ENCODE measurements at regions not wholly inside any gene's neighbourhood (a gene's known extent, or its start where the extent isn't known, plus 50 kb on each side); places are given as distances from the start of the nearest gene placed in this dataset.
"Not testable (repeated sequence)": the region's sequence is repeated elsewhere in the genome, so short reads cannot be mapped to it uniquely, and the experiment has no call there.

DNA sequence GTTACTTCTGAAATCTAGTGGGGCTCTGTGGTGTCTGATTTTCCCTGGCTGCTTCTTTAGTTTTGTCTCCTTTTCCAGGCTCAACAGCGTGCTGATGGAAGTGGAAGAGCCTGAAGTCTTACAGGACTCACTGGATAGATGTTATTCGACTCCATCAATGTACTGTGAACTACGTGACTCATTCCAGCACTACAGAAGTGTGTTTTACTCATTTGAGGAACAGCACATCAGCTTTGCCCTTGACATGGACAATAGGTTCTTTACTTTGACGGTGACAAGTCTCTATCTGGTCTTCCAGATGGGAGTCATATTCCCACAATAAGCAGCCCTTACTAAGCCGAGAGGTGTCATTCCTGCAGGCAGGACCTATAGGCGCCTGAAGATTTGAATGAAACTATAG lies 51.1 kb downstream of the NBPF8 start:
- not testable (repeated sequence) for H3K36me3 Mint-ChIP-seq (ENCODE audit: unreplicated experiment); H3K27me3 Mint-ChIP-seq (ENCODE audit: unreplicated experiment); H3K4me3 Mint-ChIP-seq (ENCODE audit: unreplicated experiment); H3K27ac Mint-ChIP-seq (ENCODE audit: unreplicated experiment); H3K4me1 Mint-ChIP-seq (ENCODE audit: low read depth, unreplicated experiment); H3K9me3 Mint-ChIP-seq (ENCODE audit: unreplicated experiment); DNase-seq

DNA sequence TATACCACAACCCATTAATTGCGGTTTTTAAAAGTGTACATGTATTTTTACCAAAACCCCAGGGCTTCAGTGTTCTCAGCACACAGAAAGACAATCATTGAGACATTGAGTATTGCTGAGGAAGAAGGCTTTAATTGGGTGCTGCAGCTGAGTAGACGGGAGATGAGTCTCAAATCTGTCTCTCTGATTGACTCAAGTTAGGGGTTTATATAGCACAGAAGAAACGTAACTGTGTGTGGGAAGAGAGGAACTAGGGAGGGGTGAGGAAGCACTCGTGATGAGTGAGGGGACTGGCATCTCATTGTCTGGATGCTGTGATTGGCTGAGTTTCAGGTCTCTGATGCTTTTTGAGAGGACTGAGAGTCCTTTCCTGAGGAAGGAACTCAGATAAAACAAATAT lies 62.8 kb downstream of the NBPF8 start:
- not testable (repeated sequence) for H3K36me3 Mint-ChIP-seq (ENCODE audit: unreplicated experiment); H3K4me1 Mint-ChIP-seq (ENCODE audit: low read depth, unreplicated experiment); DNase-seq; H3K4me3 Mint-ChIP-seq (ENCODE audit: unreplicated experiment); H3K27me3 Mint-ChIP-seq (ENCODE audit: unreplicated experiment); H3K9me3 Mint-ChIP-seq (ENCODE audit: unreplicated experiment); H3K27ac Mint-ChIP-seq (ENCODE audit: unreplicated experiment)

DNA sequence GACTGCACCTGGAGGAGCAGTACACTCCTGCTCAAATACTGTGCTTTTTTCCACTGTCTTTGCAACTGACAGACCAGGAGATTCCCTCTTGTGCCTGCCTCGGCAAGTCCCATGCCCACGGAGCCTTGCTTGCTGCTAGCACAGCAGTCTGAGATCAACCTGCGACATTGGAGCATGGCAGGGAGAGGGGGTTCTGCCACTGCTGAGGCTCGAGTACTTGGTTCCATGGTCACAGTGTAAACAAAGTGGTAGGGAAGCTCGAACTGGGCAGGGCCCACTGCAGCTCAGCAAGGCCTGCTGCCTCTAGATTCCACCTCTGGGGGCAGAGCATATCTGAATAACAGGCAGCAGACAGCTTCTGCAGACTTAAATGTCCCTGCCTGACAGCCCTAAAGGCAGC lies 63.6 kb downstream of the NBPF8 start:
- not testable (repeated sequence) for H3K4me1 Mint-ChIP-seq (ENCODE audit: low read depth, unreplicated experiment); H3K9me3 Mint-ChIP-seq (ENCODE audit: unreplicated experiment); H3K36me3 Mint-ChIP-seq (ENCODE audit: unreplicated experiment); H3K27ac Mint-ChIP-seq (ENCODE audit: unreplicated experiment); H3K4me3 Mint-ChIP-seq (ENCODE audit: unreplicated experiment); DNase-seq; H3K27me3 Mint-ChIP-seq (ENCODE audit: unreplicated experiment)

DNA sequence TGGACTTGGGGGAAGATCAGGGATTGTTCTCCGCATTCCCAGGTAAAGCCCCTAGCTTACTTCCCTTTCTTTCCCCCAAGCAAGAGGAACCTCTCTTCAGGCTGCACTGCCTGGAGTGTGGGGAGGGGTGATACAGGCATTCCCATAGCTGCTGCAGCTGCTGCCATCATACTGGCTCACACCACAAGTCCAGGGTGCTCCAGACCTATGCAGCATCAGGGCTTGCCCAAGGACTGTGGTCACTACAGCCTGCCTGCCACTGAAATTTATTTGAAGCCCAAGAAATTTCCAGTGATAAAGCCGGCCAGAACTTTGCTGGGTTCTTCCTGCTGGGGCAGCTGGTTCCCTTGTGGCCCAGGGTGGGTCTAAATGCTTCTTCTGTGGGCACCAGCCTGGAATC lies 72.7 kb downstream of the NBPF8 start:
- H3K9me3 Mint-ChIP-seq (ENCODE audit: unreplicated experiment); H3K36me3 Mint-ChIP-seq (ENCODE audit: unreplicated experiment); H3K27ac Mint-ChIP-seq (ENCODE audit: unreplicated experiment); H3K4me1 Mint-ChIP-seq (ENCODE audit: low read depth, unreplicated experiment); DNase-seq; H3K4me3 Mint-ChIP-seq (ENCODE audit: unreplicated experiment); H3K27me3 Mint-ChIP-seq (ENCODE audit: unreplicated experiment): not testable (repeated sequence)

DNA sequence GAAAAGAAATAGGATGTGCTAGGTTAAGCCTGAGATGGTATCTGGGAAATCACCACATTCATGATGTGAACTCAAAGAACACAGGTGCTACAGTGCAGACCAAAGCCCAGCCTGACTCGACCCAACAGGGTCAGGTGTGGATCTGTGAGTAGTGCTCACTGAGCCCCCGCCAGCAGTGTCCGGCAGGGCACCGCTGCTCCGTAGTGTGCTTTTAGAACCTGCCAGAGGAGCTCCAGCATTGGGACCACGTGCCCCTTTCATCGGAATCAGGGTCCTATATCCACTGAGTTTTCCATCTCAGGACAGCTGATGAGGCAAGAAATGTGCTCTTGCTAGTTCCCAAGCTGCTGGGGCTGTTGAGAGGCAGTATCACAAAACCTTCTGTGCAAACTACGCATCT lies 74.4 kb downstream of the NBPF8 start:
- H3K4me1 Mint-ChIP-seq (ENCODE audit: low read depth, unreplicated experiment); H3K4me3 Mint-ChIP-seq (ENCODE audit: unreplicated experiment); H3K27ac Mint-ChIP-seq (ENCODE audit: unreplicated experiment); H3K9me3 Mint-ChIP-seq (ENCODE audit: unreplicated experiment); DNase-seq; H3K27me3 Mint-ChIP-seq (ENCODE audit: unreplicated experiment); H3K36me3 Mint-ChIP-seq (ENCODE audit: unreplicated experiment): not testable (repeated sequence)

DNA sequence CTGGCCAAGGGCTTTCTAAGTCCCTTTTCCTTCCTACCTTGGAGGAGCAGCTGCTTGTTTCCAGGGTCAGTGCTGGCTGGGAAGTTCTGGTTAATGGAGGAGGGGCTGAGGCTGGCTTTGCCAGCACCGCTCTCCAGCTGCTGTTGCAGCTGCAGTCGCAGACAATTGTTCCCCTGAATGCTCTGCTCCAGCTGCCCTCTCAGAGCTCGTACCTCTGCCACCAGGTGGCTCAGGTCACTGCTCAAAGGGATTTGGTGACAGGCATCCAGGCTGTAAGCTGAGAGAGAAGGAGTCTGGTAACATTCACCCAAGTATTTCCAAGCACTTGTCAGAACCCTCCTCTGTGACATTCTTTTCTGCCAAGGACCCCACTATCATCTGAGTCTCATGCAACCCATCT lies 82.3 kb downstream of the NBPF8 start:
- not testable (repeated sequence) for H3K4me1 Mint-ChIP-seq (ENCODE audit: low read depth, unreplicated experiment); H3K9me3 Mint-ChIP-seq (ENCODE audit: unreplicated experiment); H3K27me3 Mint-ChIP-seq (ENCODE audit: unreplicated experiment); H3K36me3 Mint-ChIP-seq (ENCODE audit: unreplicated experiment); DNase-seq; H3K4me3 Mint-ChIP-seq (ENCODE audit: unreplicated experiment); H3K27ac Mint-ChIP-seq (ENCODE audit: unreplicated experiment)

DNA sequence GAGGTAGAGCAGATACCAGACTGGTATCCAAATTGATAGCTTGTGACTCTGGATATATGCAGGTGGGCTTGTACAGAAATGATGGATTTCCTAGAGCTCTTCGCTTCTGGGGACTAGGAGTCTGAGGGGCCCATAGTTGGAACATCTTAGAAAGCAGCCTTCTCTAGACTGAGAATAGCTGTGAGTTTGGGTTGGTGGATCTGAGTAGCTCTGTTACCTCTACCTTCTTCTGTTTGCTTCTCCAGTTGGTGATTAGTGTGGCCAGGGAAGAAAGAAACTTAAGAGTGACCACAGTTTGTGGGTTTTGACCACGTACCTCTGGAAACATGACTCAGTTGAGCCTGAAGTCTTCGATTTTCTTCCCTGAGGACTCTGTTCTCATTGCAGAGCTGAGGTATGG lies 88.4 kb downstream of the NBPF8 start:
- H3K36me3 Mint-ChIP-seq (ENCODE audit: unreplicated experiment); DNase-seq; H3K27me3 Mint-ChIP-seq (ENCODE audit: unreplicated experiment); H3K4me1 Mint-ChIP-seq (ENCODE audit: low read depth, unreplicated experiment); H3K27ac Mint-ChIP-seq (ENCODE audit: unreplicated experiment); H3K4me3 Mint-ChIP-seq (ENCODE audit: unreplicated experiment); H3K9me3 Mint-ChIP-seq (ENCODE audit: unreplicated experiment): not testable (repeated sequence)

DNA sequence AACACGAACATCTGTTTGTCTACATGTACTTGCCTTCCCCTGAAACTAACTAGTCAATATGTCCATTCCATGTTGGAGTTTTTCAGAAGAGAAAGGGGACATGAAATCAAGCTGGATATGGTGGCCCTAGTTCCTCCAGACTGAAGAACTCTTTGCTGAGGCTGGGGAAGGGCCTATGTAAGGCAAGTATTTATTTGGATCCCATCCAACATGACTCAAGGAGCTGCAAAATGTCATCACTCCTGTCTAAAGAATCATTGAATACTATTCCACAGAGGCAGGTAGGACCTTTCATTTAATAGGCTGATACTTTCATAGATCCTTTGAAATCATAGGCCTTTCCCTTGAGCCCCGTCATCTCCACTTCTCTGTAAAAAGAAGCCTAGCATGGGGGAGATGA lies 91.5 kb downstream of the NBPF8 start:
- not testable (repeated sequence) for H3K9me3 Mint-ChIP-seq (ENCODE audit: unreplicated experiment); H3K27me3 Mint-ChIP-seq (ENCODE audit: unreplicated experiment); H3K36me3 Mint-ChIP-seq (ENCODE audit: unreplicated experiment); DNase-seq; H3K27ac Mint-ChIP-seq (ENCODE audit: unreplicated experiment); H3K4me1 Mint-ChIP-seq (ENCODE audit: low read depth, unreplicated experiment); H3K4me3 Mint-ChIP-seq (ENCODE audit: unreplicated experiment)

DNA sequence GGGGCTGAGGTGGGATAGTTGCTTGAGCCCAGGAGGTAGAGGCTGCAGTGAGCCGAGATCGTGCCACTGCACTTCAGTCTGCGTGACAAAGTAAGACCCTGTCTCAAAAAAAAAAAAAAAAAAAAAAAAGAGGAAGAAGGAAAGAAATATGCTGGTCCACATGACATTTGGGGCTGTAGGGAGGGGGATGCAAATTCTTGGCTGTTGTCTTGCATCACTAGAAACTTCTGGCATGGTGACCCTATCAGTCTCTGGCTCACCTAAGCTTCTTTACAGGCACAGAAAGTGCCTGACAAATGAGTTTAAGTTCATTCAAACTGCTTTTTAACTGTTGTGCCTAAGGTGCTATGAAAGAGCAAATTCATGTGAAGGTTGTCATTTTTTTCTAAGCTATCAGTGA lies 93.5 kb downstream of the NBPF8 start:
- not testable (repeated sequence) for H3K36me3 Mint-ChIP-seq (ENCODE audit: unreplicated experiment); H3K4me3 Mint-ChIP-seq (ENCODE audit: unreplicated experiment); H3K9me3 Mint-ChIP-seq (ENCODE audit: unreplicated experiment); H3K4me1 Mint-ChIP-seq (ENCODE audit: low read depth, unreplicated experiment); DNase-seq; H3K27ac Mint-ChIP-seq (ENCODE audit: unreplicated experiment); H3K27me3 Mint-ChIP-seq (ENCODE audit: unreplicated experiment)

DNA sequence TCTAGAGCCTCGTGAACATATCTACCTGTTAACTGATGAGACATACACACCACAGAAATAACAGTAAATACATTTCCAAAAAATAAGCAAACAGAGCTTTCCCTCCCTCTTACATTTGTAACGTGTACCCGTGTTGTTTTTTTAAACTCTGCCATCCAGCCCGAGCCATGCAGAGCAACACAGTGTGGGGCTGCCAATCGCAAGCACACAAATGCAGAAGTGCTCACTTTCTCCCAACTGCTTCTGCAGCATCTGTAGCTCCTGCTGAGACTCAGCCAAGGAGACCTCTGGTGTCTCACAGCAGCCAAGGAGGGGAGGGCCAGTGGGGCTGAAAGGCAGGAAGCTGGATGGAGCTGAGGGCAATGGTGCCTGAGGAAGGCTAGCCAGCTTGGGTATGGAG lies 94.4 kb downstream of the NBPF8 start:
- H3K36me3 Mint-ChIP-seq (ENCODE audit: unreplicated experiment); H3K27ac Mint-ChIP-seq (ENCODE audit: unreplicated experiment); DNase-seq; H3K9me3 Mint-ChIP-seq (ENCODE audit: unreplicated experiment); H3K27me3 Mint-ChIP-seq (ENCODE audit: unreplicated experiment); H3K4me1 Mint-ChIP-seq (ENCODE audit: low read depth, unreplicated experiment); H3K4me3 Mint-ChIP-seq (ENCODE audit: unreplicated experiment): not testable (repeated sequence)

DNA sequence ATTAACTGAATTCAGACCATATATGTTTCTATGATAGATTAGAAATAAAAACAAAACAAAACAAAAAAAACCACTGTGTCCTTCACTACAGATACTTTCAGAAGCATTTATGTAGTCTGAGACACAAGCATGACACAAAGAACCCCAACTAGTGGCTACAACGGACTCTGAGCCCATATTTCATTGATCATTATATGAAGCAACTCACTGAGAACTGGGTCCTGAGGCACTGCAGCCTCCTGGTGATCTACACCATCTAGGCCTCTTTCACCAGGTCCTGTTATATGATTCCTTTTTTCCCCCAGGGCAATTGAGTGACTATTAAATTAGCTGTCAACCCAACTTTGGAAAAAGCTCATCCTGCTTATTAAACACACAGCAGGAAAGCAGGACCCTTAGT lies 98.3 kb downstream of the NBPF8 start:
- not testable (repeated sequence) for H3K4me3 Mint-ChIP-seq (ENCODE audit: unreplicated experiment); H3K27ac Mint-ChIP-seq (ENCODE audit: unreplicated experiment); H3K9me3 Mint-ChIP-seq (ENCODE audit: unreplicated experiment); H3K36me3 Mint-ChIP-seq (ENCODE audit: unreplicated experiment); H3K27me3 Mint-ChIP-seq (ENCODE audit: unreplicated experiment); DNase-seq; H3K4me1 Mint-ChIP-seq (ENCODE audit: low read depth, unreplicated experiment)

DNA sequence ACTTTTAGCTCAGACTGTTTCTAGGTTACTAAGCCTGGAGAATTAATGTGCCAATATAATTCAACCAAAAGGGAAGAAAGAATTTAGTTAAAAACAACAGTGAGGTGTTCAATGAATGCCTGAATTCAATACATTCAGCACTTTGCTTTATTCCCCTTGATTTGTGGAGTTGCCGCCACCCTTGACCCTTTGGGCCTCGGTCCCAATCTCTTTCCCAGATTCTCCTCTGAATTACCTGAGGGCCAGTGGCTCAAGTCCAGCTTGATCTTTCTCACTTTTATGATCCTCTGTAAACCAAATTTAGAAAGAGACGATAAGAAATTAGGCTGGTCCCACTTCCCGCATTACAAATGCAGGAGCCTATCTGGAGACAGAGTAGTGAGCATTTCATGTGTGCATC lies 98.7 kb downstream of the NBPF8 start:
- H3K27ac Mint-ChIP-seq (ENCODE audit: unreplicated experiment); H3K36me3 Mint-ChIP-seq (ENCODE audit: unreplicated experiment); H3K4me3 Mint-ChIP-seq (ENCODE audit: unreplicated experiment); H3K27me3 Mint-ChIP-seq (ENCODE audit: unreplicated experiment); H3K9me3 Mint-ChIP-seq (ENCODE audit: unreplicated experiment); DNase-seq; H3K4me1 Mint-ChIP-seq (ENCODE audit: low read depth, unreplicated experiment): not testable (repeated sequence)

DNA sequence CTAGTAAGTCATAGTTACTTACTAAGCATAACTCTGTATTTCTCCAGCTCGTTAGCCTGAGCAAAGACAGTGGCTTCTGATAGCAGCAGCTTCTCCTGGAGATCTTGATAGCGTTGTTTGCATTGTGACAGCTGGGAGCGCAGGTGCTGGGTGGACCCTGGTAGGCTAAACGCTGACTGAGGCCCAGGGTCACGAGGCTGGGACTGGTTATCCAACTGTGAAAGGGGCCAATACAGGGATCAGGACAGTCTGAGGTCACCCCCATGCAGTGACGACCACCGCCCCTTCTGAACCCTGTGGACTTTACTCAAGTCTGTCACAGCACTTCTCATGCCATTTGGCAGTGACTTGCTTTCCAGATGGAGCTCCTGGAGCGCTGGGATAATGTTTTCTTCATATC lies 104.4 kb downstream of the NBPF8 start:
- H3K4me1 Mint-ChIP-seq (ENCODE audit: low read depth, unreplicated experiment); H3K9me3 Mint-ChIP-seq (ENCODE audit: unreplicated experiment); H3K27me3 Mint-ChIP-seq (ENCODE audit: unreplicated experiment); DNase-seq; H3K4me3 Mint-ChIP-seq (ENCODE audit: unreplicated experiment); H3K27ac Mint-ChIP-seq (ENCODE audit: unreplicated experiment); H3K36me3 Mint-ChIP-seq (ENCODE audit: unreplicated experiment): not testable (repeated sequence)
